ENCODE measurements at regions not wholly inside any gene's neighbourhood (a gene's known extent, or its start where the extent isn't known, plus 50 kb on each side); places are given as distances from the start of the nearest gene placed in this dataset.

DNA sequence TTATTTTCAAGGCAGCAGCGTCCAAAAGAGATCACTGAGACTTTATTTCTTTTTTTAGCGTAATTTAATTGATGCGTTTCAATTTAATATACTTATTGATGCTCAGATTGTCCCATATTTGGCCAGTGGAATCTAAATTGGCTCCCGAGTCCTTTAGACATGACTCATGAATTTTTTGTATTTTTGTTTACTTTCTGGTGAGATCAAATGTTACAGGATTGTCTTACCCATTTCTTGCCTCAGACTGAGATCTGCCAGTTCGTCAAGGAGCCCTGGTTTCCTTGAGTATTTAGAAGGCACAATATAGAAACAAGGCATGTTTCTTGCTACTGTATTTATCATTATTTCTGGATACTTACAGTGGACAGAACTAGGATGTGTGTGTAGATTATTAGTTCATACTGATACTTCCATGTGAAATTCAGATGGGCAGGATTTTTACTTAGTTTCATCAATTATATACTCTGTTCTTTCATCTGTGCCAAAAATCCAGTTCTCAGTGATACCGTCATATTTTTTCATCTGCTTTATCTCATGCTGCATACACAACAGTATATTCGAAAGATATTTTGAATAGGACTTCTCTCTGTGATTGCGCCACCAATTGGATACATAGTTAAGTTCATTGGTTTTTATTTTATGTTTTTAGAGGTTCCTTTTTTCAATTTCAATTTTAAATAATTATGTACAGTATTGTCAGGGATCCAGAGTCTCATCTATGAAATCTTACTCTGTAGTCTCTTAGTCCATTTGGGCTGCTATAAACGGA, 436.9 kb upstream of the C2CD4B start:
- TF ChIP-seq, protein P1, sequence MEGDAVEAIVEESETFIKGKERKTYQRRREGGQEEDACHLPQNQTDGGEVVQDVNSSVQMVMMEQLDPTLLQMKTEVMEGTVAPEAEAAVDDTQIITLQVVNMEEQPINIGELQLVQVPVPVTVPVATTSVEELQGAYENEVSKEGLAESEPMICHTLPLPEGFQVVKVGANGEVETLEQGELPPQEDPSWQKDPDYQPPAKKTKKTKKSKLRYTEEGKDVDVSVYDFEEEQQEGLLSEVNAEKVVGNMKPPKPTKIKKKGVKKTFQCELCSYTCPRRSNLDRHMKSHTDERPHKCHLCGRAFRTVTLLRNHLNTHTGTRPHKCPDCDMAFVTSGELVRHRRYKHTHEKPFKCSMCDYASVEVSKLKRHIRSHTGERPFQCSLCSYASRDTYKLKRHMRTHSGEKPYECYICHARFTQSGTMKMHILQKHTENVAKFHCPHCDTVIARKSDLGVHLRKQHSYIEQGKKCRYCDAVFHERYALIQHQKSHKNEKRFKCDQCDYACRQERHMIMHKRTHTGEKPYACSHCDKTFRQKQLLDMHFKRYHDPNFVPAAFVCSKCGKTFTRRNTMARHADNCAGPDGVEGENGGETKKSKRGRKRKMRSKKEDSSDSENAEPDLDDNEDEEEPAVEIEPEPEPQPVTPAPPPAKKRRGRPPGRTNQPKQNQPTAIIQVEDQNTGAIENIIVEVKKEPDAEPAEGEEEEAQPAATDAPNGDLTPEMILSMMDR (IDR thresholded peaks at IDR 0.05) = no peak
- no peak for TF ChIP-seq ZFX (IDR thresholded peaks at IDR 0.05; ENCODE audit: borderline replicate concordance)

All from 22Rv1 (cell line).